GM23338 (cell line): ENCODE measurements at regions not wholly inside any gene's neighbourhood (a gene's known extent, or its start where the extent isn't known, plus 50 kb on each side); places are given as distances from the start of the nearest gene placed in this dataset.

Experiments
- ATAC-seq: fragments of 200-7000 bp; cut with Tn5 transposase; 3 replicates; pipeline ENCODE4 v1.9.1; 2020
- DNase-seq: peaks from one replicate; pipeline ENCODE4 v3.0.0-alpha.2; 2015; ENCODE audit warnings: low spot score
- H2AFZ ChIP-seq: fragments of 200-600 bp; sonication (generic); 2 replicates; pipeline ENCODE4 v1.8.0; 2016; ENCODE audit warnings: antibody characterized with exemption, mild to moderate bottlenecking, moderate library complexity
- H3F3A ChIP-seq: fragments of 200-600 bp; sonication (generic); replicated peaks from 2 replicates; pipeline ENCODE4 v1.8.0; 2017; ENCODE audit warnings: antibody characterized with exemption, mixed run types, low read depth
- H3K27ac ChIP-seq: fragments of 200-600 bp; sonication (generic); 2 replicates; pipeline ENCODE4 v1.6.1; 2016; ENCODE audit warnings: low read depth
- H3K27me3 ChIP-seq: fragments of 200-600 bp; sonication (generic); 2 replicates; pipeline ENCODE4 v1.8.0; 2016; ENCODE audit warnings: mild to moderate bottlenecking, mixed run types, moderate library complexity; ENCODE audit not compliant: insufficient read depth
- H3K36me3 ChIP-seq: fragments of 200-600 bp; sonication (generic); 2 replicates; pipeline ENCODE4 v1.8.0; 2016; ENCODE audit warnings: mild to moderate bottlenecking; ENCODE audit not compliant: insufficient read depth
- H3K4me1 ChIP-seq: fragments of 200-600 bp; sonication (generic); 2 replicates; pipeline ENCODE4 v1.8.0; 2016; ENCODE audit warnings: mild to moderate bottlenecking, moderate library complexity; ENCODE audit not compliant: insufficient read depth
- H3K4me2 ChIP-seq: fragments of 200-600 bp; sonication (generic); 2 replicates; pipeline ENCODE4 v1.7.1; 2017; ENCODE audit warnings: mixed run types
- H3K4me3 ChIP-seq: fragments of 200-600 bp; sonication (generic); 2 replicates; pipeline ENCODE4 v1.6.1; 2016; ENCODE audit warnings: mixed run types
- H3K79me2 ChIP-seq: fragments of 200-600 bp; sonication (generic); replicated peaks from 2 replicates; pipeline ENCODE4 v1.8.0; 2017; ENCODE audit warnings: mild to moderate bottlenecking; ENCODE audit not compliant: insufficient read depth
- H3K9me2 ChIP-seq: fragments of 200-600 bp; sonication (generic); 2 replicates; pipeline ENCODE4 v1.8.0; 2017; ENCODE audit not compliant: insufficient read depth
- H4K20me1 ChIP-seq: fragments of 200-600 bp; sonication (generic); replicated peaks from 2 replicates; pipeline ENCODE4 v1.8.0; 2017; ENCODE audit warnings: mild to moderate bottlenecking; ENCODE audit not compliant: insufficient read depth
- H3K27ac Mint-ChIP-seq: 2 replicates; pipeline ENCODE4 v1.8.0; 2020; ENCODE audit warnings: inconsistent platforms, mild to moderate bottlenecking, moderate library complexity, mixed read lengths
- H3K27me3 Mint-ChIP-seq: 3 replicates; pipeline ENCODE4 v1.8.0; 2022; ENCODE audit warnings: low read depth, mild to moderate bottlenecking, moderate library complexity, mixed read lengths, inconsistent platforms; ENCODE audit not compliant: insufficient read depth, poor library complexity
- H3K36me3 Mint-ChIP-seq: 3 replicates; pipeline ENCODE4 v1.8.0; 2021; ENCODE audit warnings: low read depth, mild to moderate bottlenecking, inconsistent platforms, moderate library complexity, mixed read lengths
- H3K4me1 Mint-ChIP-seq: 3 replicates; pipeline ENCODE4 v1.8.0; 2020; ENCODE audit warnings: mild to moderate bottlenecking, inconsistent platforms, mixed read lengths
- H3K4me3 Mint-ChIP-seq: 3 replicates; pipeline ENCODE4 v1.8.0; 2021; ENCODE audit warnings: moderate library complexity, mild to moderate bottlenecking, inconsistent platforms, mixed read lengths
- H3K9me3 Mint-ChIP-seq: 3 replicates; pipeline ENCODE4 v1.8.0; 2020; ENCODE audit warnings: moderate library complexity, mild to moderate bottlenecking, inconsistent platforms, mixed read lengths
- CREB1 ChIP-seq: fragments of 250-450 bp; sonication (Bioruptor Pico); IDR thresholded peaks from 2 replicates; pipeline ENCODE4 v1.5.0; 2020; ENCODE audit warnings: low read depth, mild to moderate bottlenecking, moderate library complexity
- ETS1 ChIP-seq: IDR thresholded peaks from 2 replicates; pipeline ENCODE4 v1.6.1; 2016; ENCODE audit warnings: antibody characterized with exemption
- EZH2 ChIP-seq: fragments of 200-600 bp; sonication (generic); IDR thresholded peaks from one replicate; pipeline ENCODE4 v1.8.0; 2017; ENCODE audit warnings: antibody characterized with exemption, mild to moderate bottlenecking, low read depth; ENCODE audit not compliant: unreplicated experiment
- EZH2phosphoT487 ChIP-seq: fragments of 200-600 bp; sonication (generic); IDR thresholded peaks from one replicate; pipeline ENCODE4 v1.8.1; 2018; ENCODE audit warnings: antibody characterized with exemption; ENCODE audit not compliant: unreplicated experiment
- JUNB ChIP-seq: IDR thresholded peaks from one replicate; pipeline ENCODE4 v1.6.1; 2016; ENCODE audit warnings: antibody characterized with exemption; ENCODE audit not compliant: unreplicated experiment
- NANOG ChIP-seq: IDR thresholded peaks from 2 replicates; pipeline ENCODE4 v1.6.1; 2016; ENCODE audit warnings: antibody characterized with exemption, borderline replicate concordance
- POLR2AphosphoS5 ChIP-seq: IDR thresholded peaks from 2 replicates; pipeline ENCODE4 v1.6.1; 2016; ENCODE audit warnings: antibody characterized with exemption, low read depth
- REST ChIP-seq: IDR thresholded peaks from one replicate; pipeline ENCODE4 v1.6.1; 2018; ENCODE audit warnings: antibody characterized with exemption; ENCODE audit not compliant: unreplicated experiment
- STAT1 ChIP-seq: IDR thresholded peaks from one replicate; pipeline ENCODE4 v1.6.1; 2016; ENCODE audit warnings: antibody characterized with exemption; ENCODE audit not compliant: unreplicated experiment
- ZNF114 ChIP-seq: fragments of 250-450 bp; sonication (Bioruptor Pico); IDR thresholded peaks from 2 replicates; pipeline ENCODE4 v1.5.0; 2020; ENCODE audit warnings: mild to moderate bottlenecking, moderate library complexity
- ZNF331 ChIP-seq: fragments of 250-450 bp; sonication (Bioruptor Pico); IDR thresholded peaks from 2 replicates; pipeline ENCODE4 v1.5.0; 2020; ENCODE audit warnings: low read depth, mild to moderate bottlenecking, moderate library complexity
- TF ChIP-seq, protein P1 (sequence below): fragments of 250-450 bp; sonication (Bioruptor Pico); IDR thresholded peaks from 2 replicates; pipeline ENCODE4 v1.5.0; 2020; ENCODE audit warnings: mild to moderate bottlenecking, moderate library complexity
- TF ChIP-seq, protein P2 (sequence below), 2 experiments: fragments of 200-600 bp in 1 of 2; sonication (generic) in 1 of 2; conservative IDR thresholded peaks; 2 replicates each; pipeline versions ENCODE4 v1.5.1 to v1.6.1; 2016 to 2017; ENCODE audit warnings: antibody characterized with exemption in 2 of 2, low read depth in 2 of 2, mild to moderate bottlenecking in 2 of 2, moderate library complexity in 1 of 2

GRCh38 chr17:79235808-79236207 is 161.2 kb downstream of the ENGASE start:
- H3K36me3 ChIP-seq: no peaks in the 10 kb centered on the region
- H3K4me3 ChIP-seq: no peak overlapping the region
- Mint-ChIP-seq H3K4me1 (0 out of 3 replicates have a peak, but pooled peaks cover 4% of the 10 kb centered on the region), H3K4me3 (no peak overlapping the region), H3K27ac (no peak overlapping the region), H3K36me3 (no peaks in the 10 kb centered on the region; the same call in 2 of the 3 replicates), H3K9me3 (no peaks in the 10 kb centered on the region), H3K27me3 (peaks cover 10% of the 10 kb centered on the region)
- TF ChIP-seq EZH2: no peak
- TF ChIP-seq, protein P1, sequence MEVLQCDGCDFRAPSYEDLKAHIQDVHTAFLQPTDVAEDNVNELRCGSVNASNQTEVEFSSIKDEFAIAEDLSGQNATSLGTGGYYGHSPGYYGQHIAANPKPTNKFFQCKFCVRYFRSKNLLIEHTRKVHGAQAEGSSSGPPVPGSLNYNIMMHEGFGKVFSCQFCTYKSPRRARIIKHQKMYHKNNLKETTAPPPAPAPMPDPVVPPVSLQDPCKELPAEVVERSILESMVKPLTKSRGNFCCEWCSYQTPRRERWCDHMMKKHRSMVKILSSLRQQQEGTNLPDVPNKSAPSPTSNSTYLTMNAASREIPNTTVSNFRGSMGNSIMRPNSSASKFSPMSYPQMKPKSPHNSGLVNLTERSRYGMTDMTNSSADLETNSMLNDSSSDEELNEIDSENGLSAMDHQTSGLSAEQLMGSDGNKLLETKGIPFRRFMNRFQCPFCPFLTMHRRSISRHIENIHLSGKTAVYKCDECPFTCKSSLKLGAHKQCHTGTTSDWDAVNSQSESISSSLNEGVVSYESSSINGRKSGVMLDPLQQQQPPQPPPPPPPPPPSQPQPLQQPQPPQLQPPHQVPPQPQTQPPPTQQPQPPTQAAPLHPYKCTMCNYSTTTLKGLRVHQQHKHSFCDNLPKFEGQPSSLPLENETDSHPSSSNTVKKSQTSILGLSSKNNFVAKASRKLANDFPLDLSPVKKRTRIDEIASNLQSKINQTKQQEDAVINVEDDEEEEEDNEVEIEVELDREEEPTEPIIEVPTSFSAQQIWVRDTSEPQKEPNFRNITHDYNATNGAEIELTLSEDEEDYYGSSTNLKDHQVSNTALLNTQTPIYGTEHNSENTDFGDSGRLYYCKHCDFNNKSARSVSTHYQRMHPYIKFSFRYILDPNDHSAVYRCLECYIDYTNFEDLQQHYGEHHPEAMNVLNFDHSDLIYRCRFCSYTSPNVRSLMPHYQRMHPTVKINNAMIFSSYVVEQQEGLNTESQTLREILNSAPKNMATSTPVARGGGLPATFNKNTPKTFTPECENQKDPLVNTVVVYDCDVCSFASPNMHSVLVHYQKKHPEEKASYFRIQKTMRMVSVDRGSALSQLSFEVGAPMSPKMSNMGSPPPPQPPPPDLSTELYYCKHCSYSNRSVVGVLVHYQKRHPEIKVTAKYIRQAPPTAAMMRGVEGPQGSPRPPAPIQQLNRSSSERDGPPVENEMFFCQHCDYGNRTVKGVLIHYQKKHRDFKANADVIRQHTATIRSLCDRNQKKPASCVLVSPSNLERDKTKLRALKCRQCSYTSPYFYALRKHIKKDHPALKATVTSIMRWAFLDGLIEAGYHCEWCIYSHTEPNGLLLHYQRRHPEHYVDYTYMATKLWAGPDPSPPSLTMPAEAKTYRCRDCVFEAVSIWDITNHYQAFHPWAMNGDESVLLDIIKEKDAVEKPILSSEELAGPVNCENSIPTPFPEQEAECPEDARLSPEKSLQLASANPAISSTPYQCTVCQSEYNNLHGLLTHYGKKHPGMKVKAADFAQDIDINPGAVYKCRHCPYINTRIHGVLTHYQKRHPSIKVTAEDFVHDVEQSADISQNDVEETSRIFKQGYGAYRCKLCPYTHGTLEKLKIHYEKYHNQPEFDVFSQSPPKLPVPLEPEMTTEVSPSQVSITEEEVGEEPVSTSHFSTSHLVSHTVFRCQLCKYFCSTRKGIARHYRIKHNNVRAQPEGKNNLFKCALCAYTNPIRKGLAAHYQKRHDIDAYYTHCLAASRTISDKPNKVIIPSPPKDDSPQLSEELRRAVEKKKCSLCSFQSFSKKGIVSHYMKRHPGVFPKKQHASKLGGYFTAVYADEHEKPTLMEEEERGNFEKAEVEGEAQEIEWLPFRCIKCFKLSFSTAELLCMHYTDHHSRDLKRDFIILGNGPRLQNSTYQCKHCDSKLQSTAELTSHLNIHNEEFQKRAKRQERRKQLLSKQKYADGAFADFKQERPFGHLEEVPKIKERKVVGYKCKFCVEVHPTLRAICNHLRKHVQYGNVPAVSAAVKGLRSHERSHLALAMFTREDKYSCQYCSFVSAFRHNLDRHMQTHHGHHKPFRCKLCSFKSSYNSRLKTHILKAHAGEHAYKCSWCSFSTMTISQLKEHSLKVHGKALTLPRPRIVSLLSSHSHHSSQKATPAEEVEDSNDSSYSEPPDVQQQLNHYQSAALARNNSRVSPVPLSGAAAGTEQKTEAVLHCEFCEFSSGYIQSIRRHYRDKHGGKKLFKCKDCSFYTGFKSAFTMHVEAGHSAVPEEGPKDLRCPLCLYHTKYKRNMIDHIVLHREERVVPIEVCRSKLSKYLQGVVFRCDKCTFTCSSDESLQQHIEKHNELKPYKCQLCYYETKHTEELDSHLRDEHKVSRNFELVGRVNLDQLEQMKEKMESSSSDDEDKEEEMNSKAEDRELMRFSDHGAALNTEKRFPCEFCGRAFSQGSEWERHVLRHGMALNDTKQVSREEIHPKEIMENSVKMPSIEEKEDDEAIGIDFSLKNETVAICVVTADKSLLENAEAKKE (CRISPR knock-in tag): no peak
- TF ChIP-seq POLR2AphosphoS5: no peak
- no peak for TF ChIP-seq CREB1 (CRISPR knock-in tag)
- TF ChIP-seq ZNF331 (CRISPR knock-in tag): no peak
- no peak for TF ChIP-seq JUNB
- TF ChIP-seq ETS1: no peak
- TF ChIP-seq EZH2phosphoT487: no peak
- TF ChIP-seq NANOG: no peak
- TF ChIP-seq, protein P2, sequence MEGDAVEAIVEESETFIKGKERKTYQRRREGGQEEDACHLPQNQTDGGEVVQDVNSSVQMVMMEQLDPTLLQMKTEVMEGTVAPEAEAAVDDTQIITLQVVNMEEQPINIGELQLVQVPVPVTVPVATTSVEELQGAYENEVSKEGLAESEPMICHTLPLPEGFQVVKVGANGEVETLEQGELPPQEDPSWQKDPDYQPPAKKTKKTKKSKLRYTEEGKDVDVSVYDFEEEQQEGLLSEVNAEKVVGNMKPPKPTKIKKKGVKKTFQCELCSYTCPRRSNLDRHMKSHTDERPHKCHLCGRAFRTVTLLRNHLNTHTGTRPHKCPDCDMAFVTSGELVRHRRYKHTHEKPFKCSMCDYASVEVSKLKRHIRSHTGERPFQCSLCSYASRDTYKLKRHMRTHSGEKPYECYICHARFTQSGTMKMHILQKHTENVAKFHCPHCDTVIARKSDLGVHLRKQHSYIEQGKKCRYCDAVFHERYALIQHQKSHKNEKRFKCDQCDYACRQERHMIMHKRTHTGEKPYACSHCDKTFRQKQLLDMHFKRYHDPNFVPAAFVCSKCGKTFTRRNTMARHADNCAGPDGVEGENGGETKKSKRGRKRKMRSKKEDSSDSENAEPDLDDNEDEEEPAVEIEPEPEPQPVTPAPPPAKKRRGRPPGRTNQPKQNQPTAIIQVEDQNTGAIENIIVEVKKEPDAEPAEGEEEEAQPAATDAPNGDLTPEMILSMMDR (conservative IDR thresholded peaks at IDR 0.05; ENCODE audit: low read depth in 2 of 2): no peak
- TF ChIP-seq REST: no peak
- no peak for TF ChIP-seq ZNF114
- no peak for TF ChIP-seq STAT1
- H4K20me1 ChIP-seq: no peaks in the 10 kb centered on the region
- H3K79me2 ChIP-seq: no peaks in the 10 kb centered on the region
- H3F3A ChIP-seq: no peaks in the 10 kb centered on the region
- H3K9me2 ChIP-seq: no peaks in the 10 kb centered on the region
- H3K27me3 ChIP-seq: no peaks in the 10 kb centered on the region
- no peak for DNase-seq
- H3K4me2 ChIP-seq: no peak overlapping the region
- H3K27ac ChIP-seq: no peak overlapping the region
- H2AFZ ChIP-seq: 0 out of 2 replicates have a peak overlapping the region, but pooled peaks have one; percentile 18
- no peaks in the 10 kb centered on the region for H3K4me1 ChIP-seq
- ATAC-seq: no peak
